WTC11 (cell line): ENCODE measurements at regions not wholly inside any gene's neighbourhood (a gene's known extent, or its start where the extent isn't known, plus 50 kb on each side); places are given as distances from the start of the nearest gene placed in this dataset.

Experiments
- ATF3 ChIP-seq: sonication (generic); formaldehyde crosslinking; conservative IDR thresholded peaks from 2 replicates; pipeline ENCODE4 v1.8.1; 2022; ENCODE audit warnings: mild to moderate bottlenecking, missing genetic modification reagents
- CTCF ChIP-seq: fragments of 200-600 bp; IDR thresholded peaks from 2 replicates; pipeline ENCODE4 v1.8.0; 2022; ENCODE audit warnings: antibody characterized with exemption
- ELF4 ChIP-seq: sonication (generic); formaldehyde crosslinking; IDR thresholded peaks from 2 replicates; pipeline ENCODE4 v1.8.1; 2022; ENCODE audit warnings: low read depth, mild to moderate bottlenecking, moderate library complexity, missing genetic modification reagents
- MAX ChIP-seq: sonication (generic); formaldehyde crosslinking; IDR thresholded peaks from 2 replicates; pipeline ENCODE4 v1.8.0; 2022; ENCODE audit warnings: mild to moderate bottlenecking, missing genetic modification reagents
- NR1H2 ChIP-seq: sonication (generic); formaldehyde crosslinking; IDR thresholded peaks from 2 replicates; pipeline ENCODE4 v1.9.0; 2021; ENCODE audit warnings: mild to moderate bottlenecking, moderate library complexity, missing genetic modification reagents
- ZNF423 ChIP-seq: fragments of 250-450 bp; sonication (Bioruptor Pico); IDR thresholded peaks from 2 replicates; pipeline ENCODE4 v2.1.2; 2022; ENCODE audit warnings: mild to moderate bottlenecking, moderate library complexity

GRCh38 chr12:5369298-5369697 is 62.6 kb upstream of the NTF3 start:
- no peak for TF ChIP-seq ATF3 (CRISPR knock-in tag)
- no peak for TF ChIP-seq NR1H2 (CRISPR knock-in tag)
- no peak for TF ChIP-seq ELF4 (CRISPR knock-in tag)
- TF ChIP-seq CTCF, result no peak
- TF ChIP-seq MAX (CRISPR knock-in tag), result no peak
- TF ChIP-seq ZNF423, result no peak
